ENCODE measurements at regions not wholly inside any gene's neighbourhood (a gene's known extent, or its start where the extent isn't known, plus 50 kb on each side); places are given as distances from the start of the nearest gene placed in this dataset.

DNA sequence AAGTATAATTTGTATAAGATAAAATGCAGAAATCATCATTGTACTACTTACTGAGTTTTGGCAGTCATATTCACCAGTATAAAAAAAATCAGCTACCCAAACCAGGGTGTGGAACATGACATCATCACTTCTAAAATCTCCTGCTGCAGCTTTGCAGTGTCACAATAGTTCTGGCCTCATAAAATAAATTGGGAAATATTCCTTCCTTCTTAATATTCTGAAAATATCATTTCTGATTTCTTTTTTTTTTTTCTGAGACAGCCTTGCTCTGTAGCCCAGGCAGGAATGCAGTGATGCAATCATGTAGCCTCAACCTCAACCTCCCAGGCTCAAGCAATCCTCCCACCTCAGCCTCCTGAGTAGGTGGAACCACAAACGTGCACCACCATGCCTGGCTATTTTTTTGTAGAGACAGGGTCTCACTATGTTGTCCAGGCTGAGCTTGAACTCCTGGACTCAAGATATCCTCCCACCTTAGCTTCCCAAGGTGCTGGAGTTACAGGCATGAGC, 101.4 kb downstream of the TMEM18 start:
- TF ChIP-seq, protein P1, sequence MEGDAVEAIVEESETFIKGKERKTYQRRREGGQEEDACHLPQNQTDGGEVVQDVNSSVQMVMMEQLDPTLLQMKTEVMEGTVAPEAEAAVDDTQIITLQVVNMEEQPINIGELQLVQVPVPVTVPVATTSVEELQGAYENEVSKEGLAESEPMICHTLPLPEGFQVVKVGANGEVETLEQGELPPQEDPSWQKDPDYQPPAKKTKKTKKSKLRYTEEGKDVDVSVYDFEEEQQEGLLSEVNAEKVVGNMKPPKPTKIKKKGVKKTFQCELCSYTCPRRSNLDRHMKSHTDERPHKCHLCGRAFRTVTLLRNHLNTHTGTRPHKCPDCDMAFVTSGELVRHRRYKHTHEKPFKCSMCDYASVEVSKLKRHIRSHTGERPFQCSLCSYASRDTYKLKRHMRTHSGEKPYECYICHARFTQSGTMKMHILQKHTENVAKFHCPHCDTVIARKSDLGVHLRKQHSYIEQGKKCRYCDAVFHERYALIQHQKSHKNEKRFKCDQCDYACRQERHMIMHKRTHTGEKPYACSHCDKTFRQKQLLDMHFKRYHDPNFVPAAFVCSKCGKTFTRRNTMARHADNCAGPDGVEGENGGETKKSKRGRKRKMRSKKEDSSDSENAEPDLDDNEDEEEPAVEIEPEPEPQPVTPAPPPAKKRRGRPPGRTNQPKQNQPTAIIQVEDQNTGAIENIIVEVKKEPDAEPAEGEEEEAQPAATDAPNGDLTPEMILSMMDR (conservative IDR thresholded peaks at IDR 0.05 in 1 of 2, IDR thresholded peaks at IDR 0.05 in 1 of 2; ENCODE audit: low read depth in 1 of 2, low read length in 2 of 2): no peak
- no peak for TF ChIP-seq EZH2 (IDR thresholded peaks at IDR 0.05; ENCODE audit: low read length, missing control alignments)
- no peaks in the 10 kb centered on the region for H3K27me3 ChIP-seq (ENCODE audit: control insufficient read depth, insufficient read depth, low read length)
- H3K36me3 ChIP-seq (ENCODE audit: control insufficient read depth, insufficient read depth, low read length): no peaks in the 10 kb centered on the region
- no peak overlapping the region for H3K27ac ChIP-seq (ENCODE audit: insufficient read depth, low read length)
- H3K9ac ChIP-seq (ENCODE audit: insufficient read depth, low read length): no peak overlapping the region
- H4K20me1 ChIP-seq (ENCODE audit: control insufficient read depth, extremely low read depth, insufficient read depth, low read length): no peaks in the 10 kb centered on the region
- no peaks in the 10 kb centered on the region for H3K4me1 ChIP-seq (ENCODE audit: control insufficient read depth, extremely low read depth, insufficient read depth, low read length)
- H3K9me3 ChIP-seq (ENCODE audit: control insufficient read depth, insufficient read depth, low read depth, low read length): no peaks in the 10 kb centered on the region
- H3K4me3 ChIP-seq (replicated peaks in 1 of 4; ENCODE audit: control extremely low read depth in 1 of 4, insufficient read depth in 1 of 4, low read depth in 3 of 4, low read length in 4 of 4): no peak overlapping the region
- no peaks in the 10 kb centered on the region for H3K79me2 ChIP-seq (ENCODE audit: control insufficient read depth, insufficient read depth, low read length)
- H2AFZ ChIP-seq (ENCODE audit: low read length): no peak overlapping the region
- DNase-seq (ENCODE audit: low read depth in 2 of 2): no peak
- H3K4me2 ChIP-seq (ENCODE audit: extremely low read depth, insufficient read depth, low read length): no peak overlapping the region

- H3K27ac ChIP-seq (ENCODE audit: insufficient read depth, low read length): no peak overlapping the region
- no peaks in the 10 kb centered on the region for H3K9me3 ChIP-seq (ENCODE audit: control insufficient read depth, insufficient read depth, low read depth, low read length)
- H2AFZ ChIP-seq (ENCODE audit: low read length): no peak overlapping the region
- no peaks in the 10 kb centered on the region for H3K79me2 ChIP-seq (ENCODE audit: control insufficient read depth, insufficient read depth, low read length)
- no peaks in the 10 kb centered on the region for H3K4me1 ChIP-seq (ENCODE audit: control insufficient read depth, extremely low read depth, insufficient read depth, low read length)
- no peak overlapping the region for H3K4me3 ChIP-seq (replicated peaks in 1 of 4; ENCODE audit: control extremely low read depth in 1 of 4, insufficient read depth in 1 of 4, low read depth in 3 of 4, low read length in 4 of 4)
- no peak overlapping the region for H3K9ac ChIP-seq (ENCODE audit: insufficient read depth, low read length)
- no peaks in the 10 kb centered on the region for H3K36me3 ChIP-seq (ENCODE audit: control insufficient read depth, insufficient read depth, low read length)
- TF ChIP-seq, protein P1 (conservative IDR thresholded peaks at IDR 0.05 in 1 of 2, IDR thresholded peaks at IDR 0.05 in 1 of 2; ENCODE audit: low read depth in 1 of 2, low read length in 2 of 2): no peak
- TF ChIP-seq EZH2 (IDR thresholded peaks at IDR 0.05; ENCODE audit: low read length, missing control alignments): no peak
- H4K20me1 ChIP-seq (ENCODE audit: control insufficient read depth, extremely low read depth, insufficient read depth, low read length): no peaks in the 10 kb centered on the region
- DNase-seq (ENCODE audit: low read depth in 2 of 2): no peak
- H3K27me3 ChIP-seq (ENCODE audit: control insufficient read depth, insufficient read depth, low read length): no peaks in the 10 kb centered on the region
- no peak overlapping the region for H3K4me2 ChIP-seq (ENCODE audit: extremely low read depth, insufficient read depth, low read length)
Observed at GRCh38 chr2:575030-575726, 102.0 kb downstream of the TMEM18 start.

GRCh38 chr2:573805-574392, 103.3 kb downstream of the TMEM18 start:
- H3K36me3 ChIP-seq (ENCODE audit: control insufficient read depth, insufficient read depth, low read length): no peaks in the 10 kb centered on the region
- H3K9ac ChIP-seq (ENCODE audit: insufficient read depth, low read length): no peak overlapping the region
- H3K4me3 ChIP-seq (replicated peaks in 1 of 4; ENCODE audit: control extremely low read depth in 1 of 4, insufficient read depth in 1 of 4, low read depth in 3 of 4, low read length in 4 of 4): no peak overlapping the region
- no peak overlapping the region for H2AFZ ChIP-seq (ENCODE audit: low read length)
- H4K20me1 ChIP-seq (ENCODE audit: control insufficient read depth, extremely low read depth, insufficient read depth, low read length): no peaks in the 10 kb centered on the region
- no peaks in the 10 kb centered on the region for H3K9me3 ChIP-seq (ENCODE audit: control insufficient read depth, insufficient read depth, low read depth, low read length)
- no peak for DNase-seq (ENCODE audit: low read depth in 2 of 2)
- H3K4me2 ChIP-seq (ENCODE audit: extremely low read depth, insufficient read depth, low read length): no peak overlapping the region
- no peaks in the 10 kb centered on the region for H3K27me3 ChIP-seq (ENCODE audit: control insufficient read depth, insufficient read depth, low read length)
- no peaks in the 10 kb centered on the region for H3K4me1 ChIP-seq (ENCODE audit: control insufficient read depth, extremely low read depth, insufficient read depth, low read length)
- no peak overlapping the region for H3K27ac ChIP-seq (ENCODE audit: insufficient read depth, low read length)
- H3K79me2 ChIP-seq (ENCODE audit: control insufficient read depth, insufficient read depth, low read length): no peaks in the 10 kb centered on the region
- TF ChIP-seq, protein P1 (conservative IDR thresholded peaks at IDR 0.05 in 1 of 2, IDR thresholded peaks at IDR 0.05 in 1 of 2; ENCODE audit: low read depth in 1 of 2, low read length in 2 of 2): no peak
- no peak for TF ChIP-seq EZH2 (IDR thresholded peaks at IDR 0.05; ENCODE audit: low read length, missing control alignments)
